A549 (cell line): ENCODE measurements at regions not wholly inside any gene's neighbourhood (a gene's known extent, or its start where the extent isn't known, plus 50 kb on each side); places are given as distances from the start of the nearest gene placed in this dataset.

ENCODE experiments used
- CHD2 ChIP-seq: fragments of 150-350 bp; IDR thresholded peaks from 2 replicates; pipeline ENCODE4 v1.6.1; 2014; ENCODE audit warnings: low read length; ENCODE audit not compliant: partially characterized antibody
- JUNB ChIP-seq: fragments of >200 bp; sonication (Bioruptor Twin); formaldehyde crosslinking; IDR thresholded peaks from 2 replicates; pipeline ENCODE4 v1.6.1; 2016
- NR3C1 ChIP-seq: fragments of >200 bp; sonication (Bioruptor Twin); formaldehyde crosslinking; IDR thresholded peaks from 3 replicates; pipeline ENCODE4 v1.6.1; 2017
- PHF8 ChIP-seq: fragments of 200-600 bp; sonication (generic); IDR thresholded peaks from 2 replicates; pipeline ENCODE4 v1.6.1; 2016; ENCODE audit warnings: low read depth, mild to moderate bottlenecking, antibody characterized with exemption, moderate library complexity, borderline replicate concordance
- POLR2A ChIP-seq: IDR thresholded peaks from 2 replicates; pipeline ENCODE4 v1.6.1; 2012; ENCODE audit warnings: mild to moderate bottlenecking, low read length
- RARB ChIP-seq: fragments of 250-450 bp; sonication (Bioruptor Pico); IDR thresholded peaks from 2 replicates; pipeline ENCODE4 v1.8.0; 2021; ENCODE audit warnings: mild to moderate bottlenecking, moderate library complexity
- RFX5 ChIP-seq: fragments of 450-650 bp; IDR thresholded peaks from 2 replicates; pipeline ENCODE4 v1.7.1; 2014; ENCODE audit warnings: antibody characterized with exemption, mild to moderate bottlenecking, moderate library complexity
- USF2 ChIP-seq: fragments of 450-650 bp; IDR thresholded peaks from 2 replicates; pipeline ENCODE4 v1.6.1; 2014; ENCODE audit warnings: antibody characterized with exemption
- TF ChIP-seq, protein P1 (sequence below): fragments of >200 bp; sonication (Bioruptor Twin); formaldehyde crosslinking; IDR thresholded peaks from 3 replicates; pipeline ENCODE4 v1.5.1; 2016
- TF ChIP-seq, protein P2 (sequence below): fragments of 200-600 bp; sonication (generic); IDR thresholded peaks from 2 replicates; pipeline ENCODE4 v1.6.1; 2016; ENCODE audit warnings: antibody characterized with exemption, mild to moderate bottlenecking, moderate library complexity

DNA sequence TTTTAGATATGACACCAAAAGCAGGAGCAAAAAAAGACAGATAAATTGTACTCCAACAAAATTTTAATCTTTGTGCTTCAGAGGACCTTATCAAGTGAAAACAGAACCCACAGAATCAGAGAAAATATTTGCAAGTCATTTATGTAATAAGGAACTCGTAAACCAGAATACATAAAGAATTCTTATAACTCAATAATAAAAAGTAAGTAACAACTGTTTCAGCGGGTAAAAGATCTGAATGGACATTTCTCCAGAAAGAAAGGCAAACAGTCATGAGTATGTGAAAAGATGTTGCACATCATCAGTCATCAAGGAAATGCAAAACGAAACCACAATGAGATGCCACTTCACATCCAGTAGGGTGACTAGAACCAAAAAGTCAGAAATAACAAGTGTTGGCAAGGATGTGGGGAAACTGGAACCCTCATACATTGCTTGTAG is 167.7 kb upstream of the KCTD7 start:
- TF ChIP-seq, protein P1, sequence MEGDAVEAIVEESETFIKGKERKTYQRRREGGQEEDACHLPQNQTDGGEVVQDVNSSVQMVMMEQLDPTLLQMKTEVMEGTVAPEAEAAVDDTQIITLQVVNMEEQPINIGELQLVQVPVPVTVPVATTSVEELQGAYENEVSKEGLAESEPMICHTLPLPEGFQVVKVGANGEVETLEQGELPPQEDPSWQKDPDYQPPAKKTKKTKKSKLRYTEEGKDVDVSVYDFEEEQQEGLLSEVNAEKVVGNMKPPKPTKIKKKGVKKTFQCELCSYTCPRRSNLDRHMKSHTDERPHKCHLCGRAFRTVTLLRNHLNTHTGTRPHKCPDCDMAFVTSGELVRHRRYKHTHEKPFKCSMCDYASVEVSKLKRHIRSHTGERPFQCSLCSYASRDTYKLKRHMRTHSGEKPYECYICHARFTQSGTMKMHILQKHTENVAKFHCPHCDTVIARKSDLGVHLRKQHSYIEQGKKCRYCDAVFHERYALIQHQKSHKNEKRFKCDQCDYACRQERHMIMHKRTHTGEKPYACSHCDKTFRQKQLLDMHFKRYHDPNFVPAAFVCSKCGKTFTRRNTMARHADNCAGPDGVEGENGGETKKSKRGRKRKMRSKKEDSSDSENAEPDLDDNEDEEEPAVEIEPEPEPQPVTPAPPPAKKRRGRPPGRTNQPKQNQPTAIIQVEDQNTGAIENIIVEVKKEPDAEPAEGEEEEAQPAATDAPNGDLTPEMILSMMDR: no peak
- TF ChIP-seq RARB (CRISPR knock-in tag) (no peak), JUNB (no peak), USF2 (no peak), CHD2 (no peak), NR3C1 (no peak), RFX5 (no peak), POLR2A (no peak), PHF8 (no peak)
- TF ChIP-seq, protein P2, sequence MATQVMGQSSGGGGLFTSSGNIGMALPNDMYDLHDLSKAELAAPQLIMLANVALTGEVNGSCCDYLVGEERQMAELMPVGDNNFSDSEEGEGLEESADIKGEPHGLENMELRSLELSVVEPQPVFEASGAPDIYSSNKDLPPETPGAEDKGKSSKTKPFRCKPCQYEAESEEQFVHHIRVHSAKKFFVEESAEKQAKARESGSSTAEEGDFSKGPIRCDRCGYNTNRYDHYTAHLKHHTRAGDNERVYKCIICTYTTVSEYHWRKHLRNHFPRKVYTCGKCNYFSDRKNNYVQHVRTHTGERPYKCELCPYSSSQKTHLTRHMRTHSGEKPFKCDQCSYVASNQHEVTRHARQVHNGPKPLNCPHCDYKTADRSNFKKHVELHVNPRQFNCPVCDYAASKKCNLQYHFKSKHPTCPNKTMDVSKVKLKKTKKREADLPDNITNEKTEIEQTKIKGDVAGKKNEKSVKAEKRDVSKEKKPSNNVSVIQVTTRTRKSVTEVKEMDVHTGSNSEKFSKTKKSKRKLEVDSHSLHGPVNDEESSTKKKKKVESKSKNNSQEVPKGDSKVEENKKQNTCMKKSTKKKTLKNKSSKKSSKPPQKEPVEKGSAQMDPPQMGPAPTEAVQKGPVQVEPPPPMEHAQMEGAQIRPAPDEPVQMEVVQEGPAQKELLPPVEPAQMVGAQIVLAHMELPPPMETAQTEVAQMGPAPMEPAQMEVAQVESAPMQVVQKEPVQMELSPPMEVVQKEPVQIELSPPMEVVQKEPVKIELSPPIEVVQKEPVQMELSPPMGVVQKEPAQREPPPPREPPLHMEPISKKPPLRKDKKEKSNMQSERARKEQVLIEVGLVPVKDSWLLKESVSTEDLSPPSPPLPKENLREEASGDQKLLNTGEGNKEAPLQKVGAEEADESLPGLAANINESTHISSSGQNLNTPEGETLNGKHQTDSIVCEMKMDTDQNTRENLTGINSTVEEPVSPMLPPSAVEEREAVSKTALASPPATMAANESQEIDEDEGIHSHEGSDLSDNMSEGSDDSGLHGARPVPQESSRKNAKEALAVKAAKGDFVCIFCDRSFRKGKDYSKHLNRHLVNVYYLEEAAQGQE: no peak
